IPS-18a (cell line): ENCODE measurements at regions not wholly inside any gene's neighbourhood (a gene's known extent, or its start where the extent isn't known, plus 50 kb on each side); places are given as distances from the start of the nearest gene placed in this dataset.
"Not testable (repeated sequence)": the region's sequence is repeated elsewhere in the genome, so short reads cannot be mapped to it uniquely, and the experiment has no call there.

Experiments used
- H3K27ac ChIP-seq: one replicate; pipeline ENCODE4 v1.5.1; 2013; ENCODE audit warnings: low read length
- H3K27me3 ChIP-seq: one replicate; pipeline ENCODE4 v1.6.1; 2013; ENCODE audit warnings: mild to moderate bottlenecking, low read length; ENCODE audit not compliant: control insufficient read depth, insufficient read depth
- H3K36me3 ChIP-seq: one replicate; pipeline ENCODE4 v1.6.1; 2013; ENCODE audit warnings: low read depth, low read length; ENCODE audit not compliant: control insufficient read depth
- H3K4me1 ChIP-seq: one replicate; pipeline ENCODE4 v1.6.1; 2013; ENCODE audit warnings: low read depth, low read length; ENCODE audit not compliant: control insufficient read depth
- H3K4me3 ChIP-seq: one replicate; pipeline ENCODE4 v1.5.1; 2013; ENCODE audit warnings: low read length
- H3K9ac ChIP-seq: one replicate; pipeline ENCODE4 v1.6.1; 2013; ENCODE audit warnings: mild to moderate bottlenecking, low read length, moderate library complexity
- H3K9me3 ChIP-seq: one replicate; pipeline ENCODE4 v1.6.1; 2013; ENCODE audit warnings: low read depth, low read length; ENCODE audit not compliant: control insufficient read depth

GRCh38 chr7:86454753-86455152 is 189.0 kb upstream of the GRM3 start:
- no peak overlapping the region for H3K9ac ChIP-seq

GRCh38 chr7:86453454-86453853 is 190.3 kb upstream of the GRM3 start:
- no peak overlapping the region for H3K27ac ChIP-seq
- no peaks in the 10 kb centered on the region for H3K9me3 ChIP-seq
- no peaks in the 10 kb centered on the region for H3K36me3 ChIP-seq
- H3K4me3 ChIP-seq, result no peak overlapping the region
- no peaks in the 10 kb centered on the region for H3K27me3 ChIP-seq
- no peak overlapping the region for H3K9ac ChIP-seq
- H3K4me1 ChIP-seq, result peaks cover 18% of the 10 kb centered on the region

More at GRCh38 chr7:86454753-86455152, 189.0 kb upstream of the GRM3 start:
- Histone ChIP-seq H3K27me3 (no peaks in the 10 kb centered on the region), H3K9me3 (no peaks in the 10 kb centered on the region), H3K4me3 (no peak overlapping the region), H3K27ac (no peak overlapping the region), H3K4me1 (peaks cover 18% of the 10 kb centered on the region), H3K36me3 (no peaks in the 10 kb centered on the region)

GRCh38 chr7:86448856-86449255 is 194.9 kb upstream of the GRM3 start:
- no peaks in the 10 kb centered on the region for H3K27me3 ChIP-seq
- no peak overlapping the region for H3K4me3 ChIP-seq
- H3K9me3 ChIP-seq, result no peaks in the 10 kb centered on the region
- H3K4me1 ChIP-seq, result no peaks in the 10 kb centered on the region
- H3K9ac ChIP-seq, result no peak overlapping the region
- H3K27ac ChIP-seq, result no peak overlapping the region
- H3K36me3 ChIP-seq, result no peaks in the 10 kb centered on the region

- H3K27ac ChIP-seq, result no peak overlapping the region
- no peaks in the 10 kb centered on the region for H3K27me3 ChIP-seq
- no peak overlapping the region for H3K4me3 ChIP-seq
- no peaks in the 10 kb centered on the region for H3K36me3 ChIP-seq
- no peak overlapping the region for H3K9ac ChIP-seq
- no peaks in the 10 kb centered on the region for H3K4me1 ChIP-seq
- H3K9me3 ChIP-seq, result no peaks in the 10 kb centered on the region
Observed at GRCh38 chr7:86445285-86445684, 198.4 kb upstream of the GRM3 start.

DNA sequence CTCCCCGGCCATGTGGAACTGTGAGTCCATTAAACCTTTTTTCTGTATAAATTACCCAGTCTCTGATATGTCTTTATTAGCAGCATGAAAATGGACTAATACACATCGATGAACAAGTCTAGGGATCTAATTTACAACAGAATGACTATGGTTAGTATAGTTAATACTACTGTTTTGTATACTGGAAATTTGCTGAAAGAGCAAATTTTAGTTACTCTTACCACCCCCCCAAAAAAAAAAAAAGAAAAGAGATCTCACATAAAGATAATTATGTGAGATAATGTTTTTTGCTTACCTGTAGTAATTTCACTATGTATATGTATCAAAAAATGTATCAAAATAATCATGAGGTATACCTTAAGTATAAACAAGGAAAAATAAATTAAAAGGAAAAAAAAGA is 199.5 kb upstream of the GRM3 start:
- no peak overlapping the region for H3K4me3 ChIP-seq
- no peak overlapping the region for H3K9ac ChIP-seq
- no peaks in the 10 kb centered on the region for H3K27me3 ChIP-seq
- no peaks in the 10 kb centered on the region for H3K9me3 ChIP-seq
- no peak overlapping the region for H3K27ac ChIP-seq
- no peaks in the 10 kb centered on the region for H3K4me1 ChIP-seq
- H3K36me3 ChIP-seq, result no peaks in the 10 kb centered on the region

DNA sequence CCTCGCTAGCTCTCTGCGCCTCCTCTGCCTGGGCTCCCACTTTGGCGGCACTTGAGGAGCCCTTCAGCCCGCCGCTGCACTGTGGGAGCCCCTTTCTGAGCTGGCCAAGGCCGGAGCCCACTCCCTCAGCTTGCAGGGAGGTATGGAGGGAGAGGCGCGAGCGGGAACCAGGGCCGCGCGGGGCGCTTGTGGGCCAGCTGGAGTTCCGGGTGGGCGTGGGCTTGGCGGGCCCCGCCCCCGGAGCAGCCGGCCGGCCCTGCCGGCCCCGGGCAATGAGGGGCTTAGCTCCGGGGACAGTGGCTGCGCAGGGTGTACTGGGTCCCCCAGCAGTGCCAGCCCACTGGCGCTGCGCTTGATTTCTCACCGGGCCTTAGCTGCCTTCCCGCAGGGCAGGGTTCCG is 203.3 kb upstream of the GRM3 start:
- not testable (repeated sequence) for H3K4me1 ChIP-seq, H3K4me3 ChIP-seq, H3K36me3 ChIP-seq, H3K27ac ChIP-seq, H3K9me3 ChIP-seq, H3K9ac ChIP-seq, H3K27me3 ChIP-seq

DNA sequence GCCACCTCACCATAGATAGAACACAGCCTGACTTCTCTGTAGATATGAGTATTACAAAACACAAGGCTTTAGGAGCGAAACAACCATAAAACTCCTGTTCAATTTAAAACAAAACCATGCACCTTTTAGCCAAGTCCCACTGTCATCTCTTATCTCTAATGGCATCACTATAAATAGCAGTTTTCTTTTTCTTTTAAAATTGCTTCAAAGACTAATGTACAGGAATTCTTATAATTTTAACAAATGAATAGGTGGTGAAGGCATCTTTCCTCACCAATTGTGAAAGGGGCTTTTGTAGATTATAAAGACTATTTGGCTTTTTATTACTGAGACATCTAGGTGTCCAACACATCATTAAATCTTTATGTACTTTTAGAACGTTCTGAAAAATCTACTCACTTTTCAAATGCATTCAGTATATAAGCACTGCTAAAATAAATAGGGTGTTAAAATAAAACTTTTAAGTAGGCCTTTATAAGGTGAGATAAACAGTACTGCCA is 205.7 kb upstream of the GRM3 start:
- H3K36me3 ChIP-seq, result no peaks in the 10 kb centered on the region
- H3K4me1 ChIP-seq, result no peaks in the 10 kb centered on the region
- no peak overlapping the region for H3K4me3 ChIP-seq
- H3K9me3 ChIP-seq, result no peaks in the 10 kb centered on the region
- no peak overlapping the region for H3K9ac ChIP-seq
- no peaks in the 10 kb centered on the region for H3K27me3 ChIP-seq
- H3K27ac ChIP-seq, result no peak overlapping the region

DNA sequence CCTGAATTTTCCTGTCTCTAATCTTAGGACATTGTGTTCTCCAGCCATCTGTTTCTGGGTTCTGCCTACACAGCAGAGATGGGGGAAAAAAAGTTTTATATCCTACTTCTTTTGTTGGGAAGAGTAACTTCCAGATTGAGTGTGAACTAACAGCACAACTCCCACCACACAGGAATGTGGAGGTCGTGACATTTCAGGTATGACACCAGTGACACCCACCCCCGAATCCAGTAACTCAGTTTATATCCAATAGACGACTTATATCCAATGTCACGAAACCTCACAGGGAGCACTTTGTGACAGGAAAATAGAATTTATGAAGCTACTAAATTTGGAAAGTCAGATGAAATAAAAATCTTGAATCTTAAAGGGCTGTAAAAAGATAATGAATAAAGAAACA is 211.9 kb upstream of the GRM3 start:
- no peak overlapping the region for H3K4me3 ChIP-seq
- no peak overlapping the region for H3K27ac ChIP-seq
- no peaks in the 10 kb centered on the region for H3K4me1 ChIP-seq
- no peaks in the 10 kb centered on the region for H3K9me3 ChIP-seq
- no peaks in the 10 kb centered on the region for H3K27me3 ChIP-seq
- no peak overlapping the region for H3K9ac ChIP-seq
- H3K36me3 ChIP-seq, result no peaks in the 10 kb centered on the region

DNA sequence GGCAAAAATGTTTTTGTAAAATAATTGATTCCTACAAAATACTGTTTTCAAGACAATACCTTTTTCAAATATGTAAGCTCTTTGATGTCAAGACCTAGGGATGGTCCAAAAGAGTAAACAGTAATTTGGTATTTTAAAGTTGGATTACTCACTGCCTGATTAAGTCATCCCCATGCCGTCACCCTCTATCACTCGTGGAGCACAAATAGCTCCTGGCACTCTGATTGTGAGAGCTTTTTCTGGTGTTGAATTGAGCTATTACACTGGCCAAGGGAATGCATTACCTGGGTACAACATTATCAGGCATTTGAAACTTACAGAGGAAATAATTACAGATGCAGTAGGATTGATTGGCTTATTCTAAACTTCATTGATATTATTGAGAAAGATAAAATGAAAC is 231.9 kb upstream of the GRM3 start:
- Histone ChIP-seq H3K4me1 (no peaks in the 10 kb centered on the region), H3K27ac (no peak overlapping the region), H3K36me3 (no peaks in the 10 kb centered on the region), H3K9ac (no peak overlapping the region), H3K27me3 (no peaks in the 10 kb centered on the region), H3K9me3 (no peaks in the 10 kb centered on the region), H3K4me3 (no peak overlapping the region)

DNA sequence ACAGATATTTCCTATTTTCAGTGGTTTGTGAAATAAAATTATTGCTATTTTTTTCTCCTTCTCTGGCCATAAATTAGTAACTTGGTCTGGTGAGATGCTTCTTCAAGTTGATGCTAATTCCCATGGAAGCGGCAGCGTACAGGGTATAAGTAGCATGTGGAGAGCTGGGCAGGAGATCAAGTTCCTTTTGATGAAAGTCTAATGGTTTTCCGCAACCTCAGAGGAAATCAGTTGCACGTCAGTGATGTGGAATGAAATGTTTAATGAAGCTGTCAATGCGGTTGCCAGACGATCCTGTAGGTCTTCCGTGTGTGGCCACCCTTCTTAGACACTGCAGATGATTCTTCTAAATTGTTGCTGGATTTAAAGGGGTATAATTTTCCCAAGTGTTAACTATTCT is 236.4 kb upstream of the GRM3 start:
- Histone ChIP-seq H3K9ac (no peak overlapping the region), H3K9me3 (no peaks in the 10 kb centered on the region), H3K27me3 (no peaks in the 10 kb centered on the region), H3K36me3 (no peaks in the 10 kb centered on the region), H3K4me1 (no peaks in the 10 kb centered on the region), H3K4me3 (no peak overlapping the region), H3K27ac (no peak overlapping the region)

DNA sequence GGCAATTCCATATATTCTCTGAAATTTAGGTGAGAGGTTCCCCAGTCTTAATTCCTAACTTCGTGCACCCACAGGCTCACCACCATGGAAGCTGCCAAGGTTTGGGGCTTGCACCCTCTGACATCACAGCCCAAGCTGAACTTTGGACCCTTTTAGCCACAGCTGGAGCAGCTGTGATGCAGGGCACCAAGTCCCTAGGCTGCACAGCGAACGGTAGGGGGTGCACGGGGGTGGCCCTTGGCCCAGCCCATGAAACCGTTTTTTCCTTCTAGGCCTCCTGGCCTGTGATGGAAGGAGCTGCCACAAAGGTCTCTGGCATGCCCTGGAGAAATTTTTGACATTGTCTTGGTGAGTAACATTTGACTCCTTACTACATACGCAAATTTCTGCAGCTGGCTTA is 251.9 kb upstream of the GRM3 start:
- Histone ChIP-seq H3K27ac (no peak overlapping the region), H3K4me1 (no peaks in the 10 kb centered on the region), H3K36me3 (no peaks in the 10 kb centered on the region), H3K9me3 (no peaks in the 10 kb centered on the region), H3K27me3 (no peaks in the 10 kb centered on the region), H3K9ac (no peak overlapping the region), H3K4me3 (no peak overlapping the region)

GRCh38 chr7:86375602-86376001 is 268.1 kb upstream of the GRM3 start:
- H3K27ac ChIP-seq, H3K4me1 ChIP-seq: not testable (repeated sequence)

More at GRCh38 chr7:86375602-86376001, 268.1 kb upstream of the GRM3 start:
- not testable (repeated sequence) for H3K36me3 ChIP-seq, H3K9me3 ChIP-seq, H3K9ac ChIP-seq, H3K27me3 ChIP-seq, H3K4me3 ChIP-seq
